ENCODE measurements at regions not wholly inside any gene's neighbourhood (a gene's known extent, or its start where the extent isn't known, plus 50 kb on each side); places are given as distances from the start of the nearest gene placed in this dataset.

- TF ChIP-seq, protein P1, sequence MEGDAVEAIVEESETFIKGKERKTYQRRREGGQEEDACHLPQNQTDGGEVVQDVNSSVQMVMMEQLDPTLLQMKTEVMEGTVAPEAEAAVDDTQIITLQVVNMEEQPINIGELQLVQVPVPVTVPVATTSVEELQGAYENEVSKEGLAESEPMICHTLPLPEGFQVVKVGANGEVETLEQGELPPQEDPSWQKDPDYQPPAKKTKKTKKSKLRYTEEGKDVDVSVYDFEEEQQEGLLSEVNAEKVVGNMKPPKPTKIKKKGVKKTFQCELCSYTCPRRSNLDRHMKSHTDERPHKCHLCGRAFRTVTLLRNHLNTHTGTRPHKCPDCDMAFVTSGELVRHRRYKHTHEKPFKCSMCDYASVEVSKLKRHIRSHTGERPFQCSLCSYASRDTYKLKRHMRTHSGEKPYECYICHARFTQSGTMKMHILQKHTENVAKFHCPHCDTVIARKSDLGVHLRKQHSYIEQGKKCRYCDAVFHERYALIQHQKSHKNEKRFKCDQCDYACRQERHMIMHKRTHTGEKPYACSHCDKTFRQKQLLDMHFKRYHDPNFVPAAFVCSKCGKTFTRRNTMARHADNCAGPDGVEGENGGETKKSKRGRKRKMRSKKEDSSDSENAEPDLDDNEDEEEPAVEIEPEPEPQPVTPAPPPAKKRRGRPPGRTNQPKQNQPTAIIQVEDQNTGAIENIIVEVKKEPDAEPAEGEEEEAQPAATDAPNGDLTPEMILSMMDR (IDR thresholded peaks at IDR 0.05; ENCODE audit: poor library complexity), result peak; percentile 45
- no peak for TF ChIP-seq EZH2 (IDR thresholded peaks at IDR 0.05; ENCODE audit: borderline replicate concordance)
Measured at GRCh38 chr6:68313911-68314310, 321.2 kb upstream of the ADGRB3 start.

Data from hepatocyte (in vitro differentiated cells).